COLO668 (cell line): ENCODE measurements at regions not wholly inside any gene's neighbourhood (a gene's known extent, or its start where the extent isn't known, plus 50 kb on each side); places are given as distances from the start of the nearest gene placed in this dataset.
"Not testable (repeated sequence)": the region's sequence is repeated elsewhere in the genome, so short reads cannot be mapped to it uniquely, and the experiment has no call there.

Experiments
- DNase-seq: peaks from one replicate; lab custom pipeline; 2025; ENCODE audit not compliant: unreplicated experiment; lab: John Stamatoyannopoulos, UW

DNA sequence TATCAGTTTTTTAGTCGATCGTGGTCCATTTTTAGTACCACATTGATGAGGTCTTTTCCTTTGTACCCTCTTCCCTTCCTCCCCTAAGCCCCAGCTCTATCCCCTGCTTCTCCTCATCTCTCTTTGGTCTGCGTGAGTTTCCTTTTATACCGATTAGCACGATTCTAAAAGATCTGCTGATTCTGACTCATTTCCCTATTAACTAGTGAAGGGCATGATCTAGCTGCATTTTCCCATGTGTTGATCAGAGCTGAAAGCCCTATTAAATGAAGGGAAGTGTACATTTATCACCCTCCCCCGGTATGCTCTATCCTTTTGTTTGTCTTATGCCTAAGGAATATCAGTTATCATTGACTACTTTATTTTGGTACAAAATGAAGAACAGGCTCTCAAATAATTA, 181.7 kb upstream of the NPY2R start:
- no peak for DNase-seq

DNA sequence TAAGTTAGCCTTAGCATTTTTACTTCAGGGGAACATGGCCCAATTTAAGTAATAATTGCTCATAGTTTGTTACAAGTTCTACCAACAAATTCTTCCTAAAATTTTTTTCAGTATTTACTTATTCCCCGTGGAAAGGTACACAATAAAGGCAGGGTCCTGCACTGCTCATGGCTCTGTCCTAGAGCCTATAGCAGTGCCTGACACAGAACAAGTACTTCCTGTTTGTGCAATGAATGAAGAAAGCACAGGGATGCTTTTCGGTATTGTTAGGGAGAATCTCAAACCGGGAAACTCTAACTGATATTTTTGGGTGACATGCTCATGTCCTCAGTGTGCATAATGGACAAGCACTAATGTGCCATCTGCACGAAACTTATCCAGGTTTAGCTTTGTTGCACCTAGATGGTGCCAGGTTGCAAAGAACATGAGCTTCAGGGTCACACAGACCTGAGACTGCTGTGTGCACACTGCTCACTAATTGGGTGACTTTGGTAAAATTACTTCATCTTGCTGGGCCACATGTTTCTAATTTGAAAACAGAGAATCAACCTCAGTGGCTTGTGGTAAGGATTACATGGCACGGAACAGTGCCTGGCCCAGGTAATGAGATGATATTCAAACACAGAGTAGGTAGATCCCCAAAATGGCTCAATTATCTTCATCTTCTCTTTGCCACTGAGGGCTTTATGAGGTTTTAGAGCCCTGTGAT, 175.8 kb upstream of the NPY2R start:
- no peak for DNase-seq

DNA sequence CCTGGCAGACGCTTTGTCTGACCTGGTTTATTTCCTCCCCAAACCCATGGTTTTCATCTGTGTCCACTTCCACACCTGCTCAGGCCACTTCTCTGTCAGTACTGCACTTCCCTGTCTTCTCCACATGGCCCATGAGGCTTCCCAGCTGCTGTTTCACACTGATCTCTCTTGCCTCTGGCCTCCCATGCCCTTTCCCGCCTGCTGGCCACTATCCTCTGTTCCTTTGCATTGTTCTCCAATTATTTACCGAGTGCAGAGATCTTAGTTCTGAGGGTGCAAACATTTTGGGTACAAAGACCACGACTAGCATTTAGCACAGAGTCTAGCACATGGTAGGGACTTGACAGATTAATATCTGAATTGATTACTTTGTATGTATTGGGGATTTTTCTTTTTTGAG, 174.8 kb upstream of the NPY2R start:
- DNase-seq, result no peak

DNA sequence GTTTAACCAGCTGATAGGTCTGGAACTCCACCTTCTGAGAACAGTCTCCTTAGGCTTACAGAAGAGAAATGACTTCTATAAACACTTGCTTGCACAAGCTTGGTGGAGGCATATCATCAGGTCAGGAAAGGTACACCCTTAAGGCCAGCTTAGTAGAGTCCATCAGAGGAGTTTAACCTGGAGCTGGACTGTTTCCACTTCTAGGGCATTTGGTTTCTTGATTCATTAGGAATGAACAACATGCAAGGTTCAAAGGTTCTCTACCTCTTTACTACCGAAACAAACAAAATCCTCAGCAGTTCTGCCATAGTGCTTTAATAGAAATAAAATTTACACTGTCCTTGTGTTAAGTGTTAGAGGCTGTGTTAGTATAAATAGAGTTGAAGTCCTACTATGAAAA, 171.4 kb upstream of the NPY2R start:
- no peak for DNase-seq

DNA sequence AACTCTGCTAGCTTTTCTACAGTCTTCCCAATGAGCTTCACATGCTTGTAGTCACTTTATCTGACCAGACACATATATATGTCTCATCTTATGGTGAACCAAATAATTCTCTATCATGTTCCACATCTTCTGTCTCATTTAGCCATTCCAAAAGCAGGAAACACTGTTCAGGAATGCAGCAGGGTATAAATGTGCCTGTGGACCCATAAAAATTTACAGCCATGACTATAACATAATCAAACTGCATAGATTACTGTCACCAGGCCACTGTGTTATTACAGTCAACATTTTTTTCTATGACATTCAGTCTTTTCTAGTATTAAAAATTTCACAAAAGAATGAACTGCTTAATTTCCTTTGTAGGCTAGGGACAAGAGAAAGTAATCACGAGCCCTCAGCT, 170.0 kb upstream of the NPY2R start:
- no peak for DNase-seq

DNA sequence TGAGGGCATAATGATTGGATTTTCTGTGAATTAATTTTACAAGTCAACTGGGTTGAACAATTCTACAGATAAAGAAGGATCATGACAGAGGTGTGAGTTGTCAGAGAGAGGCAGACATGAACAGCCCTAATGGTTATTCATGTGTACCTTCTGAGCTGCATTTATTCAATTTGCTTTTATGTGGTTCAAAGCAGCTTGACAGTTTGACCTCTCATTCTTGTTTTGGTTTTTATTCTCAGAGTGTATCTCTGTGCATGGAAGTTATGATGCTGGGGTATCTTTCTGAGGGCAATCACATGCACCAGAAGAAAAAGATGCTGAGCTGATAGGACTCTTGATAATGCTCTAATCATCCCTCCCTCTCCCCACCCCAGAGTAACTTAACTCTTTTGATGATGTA, 169.3 kb upstream of the NPY2R start:
- no peak for DNase-seq

DNA sequence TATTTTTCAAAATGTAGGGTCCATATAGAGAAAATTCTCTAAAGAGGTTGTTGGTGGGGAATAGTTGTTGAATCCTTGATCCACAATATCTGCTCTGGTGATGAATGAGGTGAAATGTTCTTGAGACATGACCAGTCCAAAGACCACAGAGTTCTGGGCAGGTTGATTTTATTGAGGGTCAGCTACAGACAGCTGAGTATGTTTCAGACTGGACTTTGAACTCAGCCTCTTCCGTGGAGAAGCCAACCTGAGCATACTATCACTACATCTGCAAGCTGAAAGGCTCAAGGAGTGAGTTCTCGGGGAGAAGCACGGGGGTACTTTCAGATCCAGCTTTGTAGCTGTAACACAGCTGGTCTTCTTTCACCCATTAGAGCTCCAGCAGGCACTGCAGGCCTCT, 168.4 kb upstream of the NPY2R start:
- no peak for DNase-seq

DNA sequence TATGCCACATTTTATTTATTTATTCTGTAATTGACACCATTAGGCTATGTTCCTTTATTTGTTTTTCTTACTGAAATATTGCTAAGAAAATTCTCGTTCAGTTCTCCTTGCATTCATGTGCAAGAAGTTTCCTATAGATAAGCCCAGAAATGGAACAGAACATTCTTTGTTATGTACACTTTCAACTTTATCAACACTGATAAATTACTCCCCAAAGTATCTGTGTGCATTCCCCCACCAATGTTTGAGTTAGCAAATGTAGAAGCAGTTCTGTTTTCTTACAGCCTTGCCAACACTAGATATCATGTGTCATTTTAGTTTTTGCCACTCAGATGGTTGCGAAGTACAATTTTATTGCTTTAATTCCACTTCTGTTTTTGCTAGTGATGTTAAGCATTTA, 166.4 kb upstream of the NPY2R start:
- DNase-seq, result no peak

DNA sequence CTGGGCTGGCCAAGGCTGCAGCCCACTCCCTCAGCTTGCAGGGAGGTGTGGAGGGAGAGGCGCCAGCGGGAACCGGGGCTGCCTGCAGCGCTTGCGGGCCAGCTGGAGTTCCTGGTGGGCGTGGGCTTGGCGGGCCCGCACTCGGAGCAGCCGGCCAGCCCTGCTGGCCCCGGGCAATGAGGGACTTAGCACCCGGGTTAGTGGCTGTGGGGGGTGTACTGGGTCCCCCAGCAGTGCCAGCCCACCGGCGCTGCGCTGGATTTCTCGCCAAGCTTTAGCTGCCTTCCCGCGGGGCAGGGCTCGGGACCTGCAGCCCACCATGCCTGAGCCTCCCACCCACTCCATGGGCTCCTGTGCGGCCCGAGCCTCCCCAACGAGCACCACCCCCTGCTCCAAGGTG, 164.2 kb upstream of the NPY2R start:
- DNase-seq, result not testable (repeated sequence)

DNA sequence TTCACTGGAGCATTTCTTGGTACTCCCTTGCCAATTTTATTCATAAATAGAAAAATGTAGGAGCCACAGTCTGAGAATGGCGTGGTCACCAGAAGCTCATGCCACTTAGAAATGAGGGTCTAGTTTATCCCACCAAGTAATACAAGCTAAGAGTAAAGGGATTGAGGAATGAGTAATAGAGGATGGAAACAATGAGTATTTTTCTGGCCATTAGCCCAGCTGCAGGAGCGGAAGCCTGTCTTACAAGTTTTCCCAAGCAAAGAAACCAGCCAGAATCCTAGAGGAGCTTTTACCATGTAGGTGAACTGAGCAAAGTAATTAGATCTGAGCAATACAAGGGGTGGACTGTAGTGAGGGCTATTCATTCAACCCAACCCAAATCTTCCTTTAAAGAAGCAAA, 160.7 kb upstream of the NPY2R start:
- DNase-seq, result no peak

DNA sequence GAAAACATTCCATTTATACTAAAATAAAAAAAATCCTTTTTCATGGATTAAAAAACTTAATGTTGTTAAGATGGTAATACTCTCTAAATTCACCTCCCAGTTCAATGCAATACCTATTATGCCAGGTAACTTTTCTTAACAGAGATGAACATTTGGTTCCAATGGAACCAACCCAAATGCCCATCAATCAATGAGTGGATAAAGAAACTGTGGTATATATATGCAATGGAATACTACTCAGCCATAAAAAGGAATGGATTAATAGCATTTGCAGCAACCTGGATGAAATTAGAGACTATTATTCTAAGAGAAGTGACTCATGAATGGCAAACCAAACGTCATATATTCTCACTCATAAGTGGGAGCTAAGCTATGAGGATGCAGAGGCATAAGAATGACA, 154.4 kb upstream of the NPY2R start:
- DNase-seq, result not testable (repeated sequence)

DNA sequence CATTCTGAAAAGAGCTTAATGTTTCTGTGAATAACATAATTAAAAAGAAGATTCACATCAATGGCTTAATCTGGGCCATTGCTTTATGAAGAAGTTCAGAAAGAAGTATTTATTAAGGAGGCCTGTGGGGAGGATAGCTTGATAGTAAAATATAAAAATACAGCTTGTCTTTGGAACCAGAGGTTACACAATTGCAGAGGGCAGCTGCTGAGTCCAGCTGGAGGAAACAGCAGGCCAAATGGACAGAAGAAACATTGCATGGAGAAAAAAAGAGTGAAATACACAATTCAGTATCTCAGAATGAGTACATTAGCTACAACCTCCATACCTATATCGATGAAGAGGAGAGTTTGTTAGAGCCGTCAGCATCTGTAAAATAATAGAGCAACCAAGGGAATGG, 148.0 kb upstream of the NPY2R start:
- DNase-seq, result no peak

DNA sequence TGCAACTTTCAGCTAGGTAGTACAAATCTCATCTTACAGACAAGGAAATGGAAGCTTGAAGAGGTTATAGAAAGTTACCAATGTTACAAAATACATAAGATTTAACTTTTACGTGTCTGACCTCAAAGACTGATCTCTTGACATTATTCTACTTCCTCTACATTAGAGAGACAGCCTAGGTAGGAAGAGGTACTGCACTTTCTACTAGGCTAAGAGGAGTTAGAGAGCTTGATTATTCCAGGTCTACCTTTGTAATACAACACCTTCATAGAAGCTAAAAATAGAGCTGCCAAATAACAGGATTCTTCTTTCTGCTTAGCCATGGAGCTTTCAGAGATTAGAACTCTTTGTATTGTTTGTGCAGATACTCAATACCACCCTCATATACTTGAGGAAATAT, 147.6 kb upstream of the NPY2R start:
- no peak for DNase-seq

DNA sequence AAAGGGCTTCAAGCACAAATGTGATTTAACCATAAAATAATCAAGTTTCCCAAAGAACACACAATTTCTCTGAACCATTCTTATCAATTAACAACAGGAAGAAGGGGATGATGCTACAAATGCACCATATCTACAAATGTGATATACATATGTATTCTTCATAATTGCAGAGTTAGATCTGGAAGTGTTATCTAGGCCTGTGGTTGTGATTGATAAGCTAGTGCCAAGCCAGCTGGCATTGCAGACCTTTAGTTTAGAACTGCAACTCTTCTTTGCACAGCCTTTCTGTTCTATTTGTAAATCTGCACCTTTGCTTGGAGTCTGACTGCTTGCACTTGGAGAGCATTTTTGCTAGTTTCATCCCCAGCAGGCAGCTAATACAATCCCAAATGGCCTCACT, 145.5 kb upstream of the NPY2R start:
- no peak for DNase-seq

DNA sequence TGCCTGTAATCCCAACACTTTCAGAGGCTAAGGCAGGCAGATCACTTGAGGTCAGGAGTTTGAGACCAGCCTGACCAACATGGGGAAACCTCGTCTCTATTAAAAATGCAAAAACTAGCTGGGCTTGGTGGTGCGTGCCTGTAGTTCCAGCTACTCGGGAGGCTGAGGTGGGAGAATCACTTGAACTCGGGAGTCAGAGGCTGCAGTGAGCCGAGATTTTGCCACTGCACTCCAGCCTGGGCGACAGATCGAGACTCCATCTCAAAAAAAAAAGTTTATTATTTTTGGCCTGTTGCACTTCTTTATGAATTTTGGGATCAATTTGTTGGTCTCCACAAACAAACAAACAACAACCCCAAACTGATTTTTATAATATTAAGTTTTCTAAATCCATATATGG, 143.5 kb upstream of the NPY2R start:
- DNase-seq, result not testable (repeated sequence)

DNA sequence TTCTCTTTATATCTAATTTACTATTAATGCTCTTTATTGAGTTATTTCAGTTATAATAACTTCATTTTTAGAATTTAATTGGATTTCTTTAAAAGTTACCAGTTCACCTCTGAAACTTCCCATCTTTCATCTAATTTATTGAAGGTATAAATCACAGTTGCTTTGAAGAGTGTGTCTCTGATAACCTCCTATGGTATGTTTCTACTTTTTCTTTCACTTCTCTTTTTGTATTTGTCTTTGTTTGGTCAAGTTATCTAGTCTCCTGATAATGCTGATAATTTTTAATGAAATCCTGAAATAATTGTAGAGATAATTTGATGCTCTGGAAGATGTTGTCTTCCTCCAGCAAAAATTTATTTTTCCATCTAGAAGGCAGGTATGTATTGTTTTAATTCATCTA, 141.6 kb upstream of the NPY2R start:
- no peak for DNase-seq

DNA sequence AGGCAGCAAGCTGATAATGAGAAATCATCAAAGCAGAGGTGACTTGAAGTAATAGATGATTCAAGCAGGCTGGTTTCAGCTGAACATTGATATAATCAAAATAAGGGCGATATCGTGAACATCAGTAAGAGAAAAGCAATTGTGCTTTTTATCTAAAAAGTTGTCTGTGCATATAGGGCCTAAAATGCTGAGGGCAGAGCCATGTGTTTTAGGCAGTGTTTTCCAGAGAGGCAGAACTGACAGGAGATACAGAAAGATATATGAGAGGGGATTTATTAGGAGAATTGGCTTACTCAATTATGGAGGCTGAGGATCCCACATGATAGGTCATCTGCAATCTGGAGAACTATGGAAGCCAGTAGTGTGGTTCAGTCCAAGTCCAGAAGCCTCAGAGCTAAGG, 136.5 kb upstream of the NPY2R start:
- DNase-seq, result no peak

DNA sequence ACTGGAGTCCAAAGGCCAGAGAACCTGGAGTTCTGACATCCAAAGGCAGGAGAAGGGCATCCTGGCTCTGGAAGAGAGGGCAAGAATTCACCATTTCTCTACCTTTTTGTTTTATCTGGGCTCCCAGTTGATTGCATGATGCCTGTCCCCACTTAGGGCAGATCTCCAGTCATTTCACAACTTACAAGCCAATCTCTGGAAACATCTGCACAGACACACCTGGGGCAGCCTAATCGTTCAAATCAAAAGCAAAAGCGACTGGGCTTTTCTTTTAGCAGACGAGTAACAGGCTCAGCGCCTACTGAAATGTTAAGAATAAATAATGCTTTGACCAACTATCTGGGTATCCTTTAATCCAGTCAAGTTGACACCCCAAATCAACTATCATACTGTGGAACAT, 136.0 kb upstream of the NPY2R start:
- DNase-seq, result no peak

DNA sequence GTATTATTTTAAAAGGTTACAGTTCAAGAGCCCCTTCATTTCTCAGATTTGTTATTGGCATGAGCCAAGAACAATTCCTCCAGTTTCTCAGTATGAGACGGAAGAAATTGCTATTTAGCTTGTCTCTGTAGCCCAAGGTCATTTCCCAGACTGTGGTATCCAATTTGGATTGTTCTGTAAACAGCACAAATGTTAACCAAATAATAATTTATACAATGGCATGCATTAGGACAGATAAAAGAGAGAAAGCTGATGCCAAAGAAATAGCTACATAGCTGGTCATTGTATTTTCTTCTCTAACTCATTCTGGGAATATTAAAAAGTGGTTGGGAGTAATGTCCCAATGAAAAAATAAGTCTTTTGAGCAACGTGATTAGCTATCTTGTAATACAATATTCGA, 134.6 kb upstream of the NPY2R start:
- no peak for DNase-seq

DNA sequence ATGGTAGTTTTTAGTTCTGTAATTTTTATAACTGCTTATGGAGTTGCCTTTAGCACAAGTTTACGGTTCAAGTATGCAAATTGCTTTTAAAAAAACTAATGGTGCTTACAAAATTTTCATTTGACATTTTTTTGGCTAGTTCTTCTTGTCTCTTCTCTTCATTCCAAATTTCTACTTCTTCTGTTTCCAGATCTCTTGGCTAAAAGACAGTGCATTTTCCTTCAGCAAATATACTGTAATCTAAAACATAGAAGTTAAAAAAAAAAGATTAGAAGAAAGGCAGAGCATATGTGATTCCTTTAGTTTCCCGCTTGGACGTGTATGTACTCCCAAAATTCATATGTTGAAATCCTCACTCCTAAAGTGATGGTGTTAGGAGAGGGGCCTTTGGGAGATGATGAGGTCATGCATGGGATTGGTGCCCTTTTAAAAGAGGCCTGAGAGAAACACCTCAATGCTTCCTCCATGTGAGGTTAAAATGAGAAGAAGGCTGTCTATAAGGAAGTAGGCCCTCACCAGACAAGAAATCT, 132.1 kb upstream of the NPY2R start:
- no peak for DNase-seq

DNA sequence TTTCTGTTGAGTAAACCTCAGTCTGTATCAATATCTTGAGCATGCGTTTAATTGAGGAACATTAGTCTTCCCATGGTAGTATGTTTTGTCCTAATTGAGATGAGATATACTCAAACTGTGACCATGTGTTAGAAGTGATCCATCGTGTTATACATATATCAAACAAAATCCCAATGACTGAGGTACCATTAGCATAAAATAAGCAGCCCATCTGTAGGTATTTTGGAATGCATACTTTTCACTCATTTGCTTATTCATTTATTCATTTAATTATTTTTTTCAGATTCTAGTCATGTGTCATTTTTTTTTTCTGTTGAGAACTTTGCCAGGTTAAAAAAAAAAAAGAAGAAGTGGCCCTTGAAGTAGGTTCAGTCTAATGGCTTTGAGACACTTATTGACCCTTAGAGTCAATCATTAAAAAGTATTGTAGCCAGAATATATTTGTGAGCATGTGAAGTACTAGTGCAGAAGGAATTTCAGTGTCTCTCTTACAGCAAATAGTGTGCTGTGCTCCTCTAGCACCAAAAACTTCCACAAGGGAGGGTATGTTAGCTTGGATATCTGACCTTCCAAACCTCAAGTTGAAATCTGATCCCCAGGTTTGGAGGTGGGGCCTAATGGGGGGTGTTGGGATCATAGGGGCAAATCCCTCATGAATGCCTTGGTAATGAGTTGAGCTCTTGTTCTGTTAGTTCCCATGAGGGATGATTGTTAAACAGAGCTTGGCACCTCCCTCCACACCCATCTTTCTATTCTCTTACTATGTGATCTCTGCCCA, 130.8 kb upstream of the NPY2R start:
- DNase-seq, result no peak

DNA sequence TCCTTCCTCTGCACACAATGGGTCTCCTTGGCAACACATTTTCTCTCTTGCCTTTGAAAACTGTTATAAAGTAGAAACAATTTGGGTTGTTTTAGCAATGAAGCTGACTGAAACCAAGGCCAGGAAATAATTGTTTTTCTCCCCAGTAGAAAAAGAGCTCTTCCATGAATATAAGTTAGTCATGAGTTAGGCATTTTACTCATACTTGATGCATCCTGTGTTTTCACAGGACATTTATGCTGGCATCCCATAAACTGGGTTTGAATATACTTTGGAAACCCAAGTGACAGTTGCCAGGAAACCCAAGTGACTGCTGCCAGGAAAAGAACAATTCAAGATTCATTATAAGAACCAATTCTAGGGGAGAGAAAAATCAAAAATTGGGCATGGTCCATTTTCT, 128.6 kb upstream of the NPY2R start:
- no peak for DNase-seq

DNA sequence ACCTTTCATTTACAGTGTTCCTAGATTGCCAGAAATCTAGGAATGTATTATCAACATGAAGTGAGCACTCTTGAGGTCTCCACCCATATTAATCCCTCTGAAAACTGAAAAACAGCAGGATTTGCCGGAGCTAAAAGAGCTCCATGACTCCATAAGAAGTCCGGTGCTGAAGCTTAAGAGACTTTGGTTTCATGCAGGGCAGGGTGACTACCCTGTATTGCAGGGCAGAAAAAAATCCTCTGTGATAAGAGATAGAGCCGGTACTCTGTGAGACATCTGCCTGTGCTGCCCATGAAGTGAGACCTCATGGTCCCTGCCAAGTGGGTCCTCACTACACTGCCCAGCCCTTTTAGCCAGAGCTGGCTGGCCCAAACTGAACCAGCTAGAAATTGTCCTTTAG, 127.2 kb upstream of the NPY2R start:
- DNase-seq, result no peak
